ENCODE measurements at regions not wholly inside any gene's neighbourhood (a gene's known extent, or its start where the extent isn't known, plus 50 kb on each side); places are given as distances from the start of the nearest gene placed in this dataset.

DNA sequence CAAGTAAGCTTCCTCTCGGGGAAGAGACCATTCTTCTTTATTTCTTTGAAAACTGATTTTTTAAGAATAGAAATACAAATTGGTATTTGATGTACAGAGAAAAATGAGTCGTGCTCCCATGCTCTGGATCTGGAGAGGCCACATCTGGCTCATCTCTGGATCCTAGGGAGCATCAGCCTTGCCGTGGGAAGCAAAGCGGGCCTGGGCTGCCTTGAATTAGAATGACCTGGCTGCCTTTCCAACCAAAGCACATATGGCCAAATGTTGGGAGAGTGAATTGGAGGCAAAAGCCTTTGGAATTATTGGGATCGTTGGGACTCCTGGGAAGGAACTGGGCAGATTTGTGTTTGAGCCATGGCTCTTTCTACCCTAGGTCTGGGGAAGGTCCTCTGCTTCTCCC lies 80.0 kb downstream of the SLC25A47 start (continued):
- TF ChIP-seq, protein P1, sequence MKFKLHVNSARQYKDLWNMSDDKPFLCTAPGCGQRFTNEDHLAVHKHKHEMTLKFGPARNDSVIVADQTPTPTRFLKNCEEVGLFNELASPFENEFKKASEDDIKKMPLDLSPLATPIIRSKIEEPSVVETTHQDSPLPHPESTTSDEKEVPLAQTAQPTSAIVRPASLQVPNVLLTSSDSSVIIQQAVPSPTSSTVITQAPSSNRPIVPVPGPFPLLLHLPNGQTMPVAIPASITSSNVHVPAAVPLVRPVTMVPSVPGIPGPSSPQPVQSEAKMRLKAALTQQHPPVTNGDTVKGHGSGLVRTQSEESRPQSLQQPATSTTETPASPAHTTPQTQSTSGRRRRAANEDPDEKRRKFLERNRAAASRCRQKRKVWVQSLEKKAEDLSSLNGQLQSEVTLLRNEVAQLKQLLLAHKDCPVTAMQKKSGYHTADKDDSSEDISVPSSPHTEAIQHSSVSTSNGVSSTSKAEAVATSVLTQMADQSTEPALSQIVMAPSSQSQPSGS (IDR thresholded peaks at IDR 0.05; ENCODE audit: low read length) = no peak

Data from H1 (cell line).